ENCODE measurements at regions not wholly inside any gene's neighbourhood (a gene's known extent, or its start where the extent isn't known, plus 50 kb on each side); places are given as distances from the start of the nearest gene placed in this dataset.
"Not testable (repeated sequence)": the region's sequence is repeated elsewhere in the genome, so short reads cannot be mapped to it uniquely, and the experiment has no call there.

- not testable (repeated sequence) for TF ChIP-seq CTCF, POLR2A (IDR thresholded peaks at IDR 0.05)
These were observed 65.4 kb upstream of the FBXO33 start for GRCh38 chr14:39497677-39498076.
